ENCODE measurements at regions not wholly inside any gene's neighbourhood (a gene's known extent, or its start where the extent isn't known, plus 50 kb on each side); places are given as distances from the start of the nearest gene placed in this dataset.

GRCh38 chr4:19547463-19547862, 704.2 kb upstream of the SLIT2 start:
- TF ChIP-seq, protein P1, sequence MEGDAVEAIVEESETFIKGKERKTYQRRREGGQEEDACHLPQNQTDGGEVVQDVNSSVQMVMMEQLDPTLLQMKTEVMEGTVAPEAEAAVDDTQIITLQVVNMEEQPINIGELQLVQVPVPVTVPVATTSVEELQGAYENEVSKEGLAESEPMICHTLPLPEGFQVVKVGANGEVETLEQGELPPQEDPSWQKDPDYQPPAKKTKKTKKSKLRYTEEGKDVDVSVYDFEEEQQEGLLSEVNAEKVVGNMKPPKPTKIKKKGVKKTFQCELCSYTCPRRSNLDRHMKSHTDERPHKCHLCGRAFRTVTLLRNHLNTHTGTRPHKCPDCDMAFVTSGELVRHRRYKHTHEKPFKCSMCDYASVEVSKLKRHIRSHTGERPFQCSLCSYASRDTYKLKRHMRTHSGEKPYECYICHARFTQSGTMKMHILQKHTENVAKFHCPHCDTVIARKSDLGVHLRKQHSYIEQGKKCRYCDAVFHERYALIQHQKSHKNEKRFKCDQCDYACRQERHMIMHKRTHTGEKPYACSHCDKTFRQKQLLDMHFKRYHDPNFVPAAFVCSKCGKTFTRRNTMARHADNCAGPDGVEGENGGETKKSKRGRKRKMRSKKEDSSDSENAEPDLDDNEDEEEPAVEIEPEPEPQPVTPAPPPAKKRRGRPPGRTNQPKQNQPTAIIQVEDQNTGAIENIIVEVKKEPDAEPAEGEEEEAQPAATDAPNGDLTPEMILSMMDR (IDR thresholded peaks at IDR 0.05): no peak
- TF ChIP-seq POLR2AphosphoS5 (IDR thresholded peaks at IDR 0.05): no peak
